GM10266 (cell line): ENCODE measurements at regions not wholly inside any gene's neighbourhood (a gene's known extent, or its start where the extent isn't known, plus 50 kb on each side); places are given as distances from the start of the nearest gene placed in this dataset.

Experiments used
- DNase-seq: peaks from one replicate; pipeline ENCODE4 v3.0.0; 2012; ENCODE audit errors: extremely low spot score
- TF ChIP-seq, protein P1 (sequence below): IDR thresholded peaks from 2 replicates; pipeline ENCODE4 v1.5.1; 2012; ENCODE audit warnings: mild to moderate bottlenecking, low read depth; ENCODE audit not compliant: control insufficient read depth, insufficient read depth; ENCODE audit errors: missing control alignments

GRCh38 chr5:17364987-17365810 lies 132.8 kb upstream of the TAF11L2 start:
- no peak for DNase-seq
- TF ChIP-seq, protein P1, sequence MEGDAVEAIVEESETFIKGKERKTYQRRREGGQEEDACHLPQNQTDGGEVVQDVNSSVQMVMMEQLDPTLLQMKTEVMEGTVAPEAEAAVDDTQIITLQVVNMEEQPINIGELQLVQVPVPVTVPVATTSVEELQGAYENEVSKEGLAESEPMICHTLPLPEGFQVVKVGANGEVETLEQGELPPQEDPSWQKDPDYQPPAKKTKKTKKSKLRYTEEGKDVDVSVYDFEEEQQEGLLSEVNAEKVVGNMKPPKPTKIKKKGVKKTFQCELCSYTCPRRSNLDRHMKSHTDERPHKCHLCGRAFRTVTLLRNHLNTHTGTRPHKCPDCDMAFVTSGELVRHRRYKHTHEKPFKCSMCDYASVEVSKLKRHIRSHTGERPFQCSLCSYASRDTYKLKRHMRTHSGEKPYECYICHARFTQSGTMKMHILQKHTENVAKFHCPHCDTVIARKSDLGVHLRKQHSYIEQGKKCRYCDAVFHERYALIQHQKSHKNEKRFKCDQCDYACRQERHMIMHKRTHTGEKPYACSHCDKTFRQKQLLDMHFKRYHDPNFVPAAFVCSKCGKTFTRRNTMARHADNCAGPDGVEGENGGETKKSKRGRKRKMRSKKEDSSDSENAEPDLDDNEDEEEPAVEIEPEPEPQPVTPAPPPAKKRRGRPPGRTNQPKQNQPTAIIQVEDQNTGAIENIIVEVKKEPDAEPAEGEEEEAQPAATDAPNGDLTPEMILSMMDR, result no peak

DNA sequence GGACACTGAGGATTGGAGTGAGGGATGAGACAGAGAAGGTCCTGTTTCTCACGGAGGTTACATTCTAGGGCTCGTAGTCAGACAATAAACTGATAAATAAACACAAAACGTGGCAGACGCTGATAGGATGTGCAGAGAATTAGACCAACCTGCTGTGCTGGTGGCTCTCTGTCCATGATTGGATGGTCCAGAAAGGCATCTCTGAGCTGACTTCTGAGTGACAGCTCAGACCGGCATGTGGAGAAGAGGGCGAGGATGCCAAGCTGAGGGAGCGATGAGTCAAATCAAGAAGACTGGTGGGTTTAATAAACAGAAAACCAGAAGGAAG lies 132.3 kb upstream of the TAF11L2 start:
- no peak for DNase-seq
- TF ChIP-seq, protein P1, result no peak

- TF ChIP-seq, protein P1, result no peak
- DNase-seq, result no peak
These were observed 130.7 kb upstream of the TAF11L2 start for GRCh38 chr5:17367256-17367840.

DNA sequence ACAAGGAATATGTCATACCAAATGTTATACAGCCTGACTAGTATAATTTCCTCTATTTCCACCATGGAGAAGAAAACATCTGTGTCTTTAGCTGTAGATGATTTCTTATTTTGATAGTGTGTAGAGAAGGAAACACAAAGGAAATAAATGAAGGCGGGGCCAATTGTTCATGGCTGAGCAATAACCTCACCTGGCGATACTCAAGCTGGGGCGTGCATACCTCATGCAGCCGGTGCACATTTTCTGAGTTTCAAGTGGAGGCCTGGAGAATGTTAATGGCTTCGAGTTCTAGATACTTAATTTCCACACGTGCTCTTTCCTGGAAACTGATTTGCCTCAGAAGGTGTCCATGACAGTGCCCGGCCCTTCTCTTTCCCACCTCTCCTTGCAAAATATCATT lies 127.4 kb upstream of the TAF11L2 start:
- TF ChIP-seq, protein P1, result no peak
- no peak for DNase-seq

- DNase-seq, result no peak
- TF ChIP-seq, protein P1, result no peak
These were observed 124.6 kb upstream of the TAF11L2 start for GRCh38 chr5:17373406-17373805.

DNA sequence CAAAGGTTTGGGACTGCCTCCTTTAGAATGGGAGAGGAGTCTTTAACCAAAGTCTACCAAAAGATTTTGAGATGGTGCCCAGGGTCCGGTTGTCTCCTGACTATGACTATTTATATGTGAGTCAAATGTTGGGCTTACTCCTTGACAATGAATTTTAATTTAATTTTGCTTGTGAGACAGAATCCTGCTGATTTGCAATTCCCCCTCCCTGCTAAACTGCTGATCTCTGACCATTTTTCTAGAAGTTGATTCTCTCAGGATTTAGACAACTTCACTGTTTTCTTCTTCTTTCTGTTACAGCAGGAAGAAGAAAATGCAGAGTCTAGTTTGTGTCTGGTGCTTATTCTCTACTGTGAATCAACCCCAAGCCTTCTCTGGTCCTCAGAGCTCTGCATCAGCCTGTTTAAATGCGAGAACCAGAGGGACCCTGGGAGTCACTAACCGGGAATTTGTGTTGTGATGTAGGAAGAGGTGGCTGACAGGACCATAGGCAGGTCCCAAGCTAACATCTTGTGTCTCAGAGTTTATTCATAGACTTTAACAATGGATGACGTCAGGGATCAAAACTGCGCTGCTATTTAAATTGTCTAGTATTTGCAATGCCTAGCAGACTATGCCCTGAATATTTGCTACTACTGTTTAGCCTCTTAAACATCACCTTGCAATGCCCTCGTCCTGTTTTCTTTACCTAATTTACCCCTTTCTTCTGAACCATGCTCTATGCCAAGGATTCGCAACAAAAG lies 124.0 kb upstream of the TAF11L2 start:
- DNase-seq, result no peak
- TF ChIP-seq, protein P1, result no peak
